Brain microvascular endothelial cell (primary cell): ENCODE measurements at regions not wholly inside any gene's neighbourhood (a gene's known extent, or its start where the extent isn't known, plus 50 kb on each side); places are given as distances from the start of the nearest gene placed in this dataset.

Experiments used
- DNase-seq: peaks from one replicate; pipeline ENCODE4 v3.0.0-alpha.2; 2020
- H3K27ac ChIP-seq: fragments of 250-450 bp; sonication (Bioruptor Pico); 2 replicates; pipeline ENCODE4 v1.5.1; 2020; ENCODE audit warnings: mild to moderate bottlenecking, moderate library complexity
- H3K27me3 ChIP-seq: fragments of 250-450 bp; sonication (Bioruptor Pico); replicated peaks from 2 replicates; pipeline ENCODE4 v1.5.1; 2020; ENCODE audit warnings: mild to moderate bottlenecking
- H3K36me3 ChIP-seq: fragments of 250-450 bp; sonication (Bioruptor Pico); replicated peaks from 2 replicates; pipeline ENCODE4 v1.5.1; 2020; ENCODE audit warnings: mild to moderate bottlenecking
- H3K4me3 ChIP-seq: 2 replicates; pipeline ENCODE4 v1.5.1; 2011; ENCODE audit warnings: low read depth, mild to moderate bottlenecking, control low read depth, low read length, moderate library complexity
- in situ Hi-C: cut with HindIII; loops from 2 replicates; pipeline ENCODE4 v1.10.0; 2017; ENCODE audit warnings: low sequenced_read_pairs, low pct_ligation_motif_present
- TF ChIP-seq, protein P1 (sequence below): IDR thresholded peaks from 2 replicates; pipeline ENCODE4 v1.5.1; 2011; ENCODE audit warnings: low read depth, mild to moderate bottlenecking, moderate library complexity, low read length, control low read depth, inconsistent platforms; ENCODE audit errors: missing control alignments

DNA sequence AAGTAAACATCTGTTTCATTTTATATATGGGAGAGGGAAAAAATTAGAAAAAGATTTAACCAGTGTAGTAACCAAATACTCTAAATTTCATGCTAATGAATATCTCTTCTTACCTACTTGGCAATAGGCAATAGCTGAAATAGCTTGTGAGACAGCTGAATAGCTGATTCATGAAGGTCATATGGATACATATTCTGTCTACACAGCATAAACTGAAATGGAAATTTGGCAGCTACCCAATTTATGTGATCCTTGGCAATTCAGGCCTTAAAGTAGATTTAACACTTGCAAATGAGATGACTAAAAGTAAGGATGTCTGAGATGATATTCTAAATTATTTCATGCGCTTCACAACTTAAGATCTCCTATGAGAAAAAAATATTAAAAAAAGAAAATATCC, 261.2 kb upstream of the SEMA3A start:
- Histone ChIP-seq H3K27ac (no peak overlapping the region), H3K4me3 (no peak overlapping the region), H3K27me3 (no peaks in the 10 kb centered on the region), H3K36me3 (no peaks in the 10 kb centered on the region)
- DNase-seq, result no peak
- TF ChIP-seq, protein P1, sequence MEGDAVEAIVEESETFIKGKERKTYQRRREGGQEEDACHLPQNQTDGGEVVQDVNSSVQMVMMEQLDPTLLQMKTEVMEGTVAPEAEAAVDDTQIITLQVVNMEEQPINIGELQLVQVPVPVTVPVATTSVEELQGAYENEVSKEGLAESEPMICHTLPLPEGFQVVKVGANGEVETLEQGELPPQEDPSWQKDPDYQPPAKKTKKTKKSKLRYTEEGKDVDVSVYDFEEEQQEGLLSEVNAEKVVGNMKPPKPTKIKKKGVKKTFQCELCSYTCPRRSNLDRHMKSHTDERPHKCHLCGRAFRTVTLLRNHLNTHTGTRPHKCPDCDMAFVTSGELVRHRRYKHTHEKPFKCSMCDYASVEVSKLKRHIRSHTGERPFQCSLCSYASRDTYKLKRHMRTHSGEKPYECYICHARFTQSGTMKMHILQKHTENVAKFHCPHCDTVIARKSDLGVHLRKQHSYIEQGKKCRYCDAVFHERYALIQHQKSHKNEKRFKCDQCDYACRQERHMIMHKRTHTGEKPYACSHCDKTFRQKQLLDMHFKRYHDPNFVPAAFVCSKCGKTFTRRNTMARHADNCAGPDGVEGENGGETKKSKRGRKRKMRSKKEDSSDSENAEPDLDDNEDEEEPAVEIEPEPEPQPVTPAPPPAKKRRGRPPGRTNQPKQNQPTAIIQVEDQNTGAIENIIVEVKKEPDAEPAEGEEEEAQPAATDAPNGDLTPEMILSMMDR, result no peak
- in situ Hi-C loops, result no loop called here

- DNase-seq, result no peak
- no peak overlapping the region for H3K27ac ChIP-seq
- in situ Hi-C loops, result no loop called here
- H3K36me3 ChIP-seq, result no peaks in the 10 kb centered on the region
- TF ChIP-seq, protein P1, result no peak
- H3K27me3 ChIP-seq, result no peaks in the 10 kb centered on the region
- H3K4me3 ChIP-seq, result no peak overlapping the region
These were observed 259.8 kb upstream of the SEMA3A start for GRCh38 chr7:84454174-84454959.

DNA sequence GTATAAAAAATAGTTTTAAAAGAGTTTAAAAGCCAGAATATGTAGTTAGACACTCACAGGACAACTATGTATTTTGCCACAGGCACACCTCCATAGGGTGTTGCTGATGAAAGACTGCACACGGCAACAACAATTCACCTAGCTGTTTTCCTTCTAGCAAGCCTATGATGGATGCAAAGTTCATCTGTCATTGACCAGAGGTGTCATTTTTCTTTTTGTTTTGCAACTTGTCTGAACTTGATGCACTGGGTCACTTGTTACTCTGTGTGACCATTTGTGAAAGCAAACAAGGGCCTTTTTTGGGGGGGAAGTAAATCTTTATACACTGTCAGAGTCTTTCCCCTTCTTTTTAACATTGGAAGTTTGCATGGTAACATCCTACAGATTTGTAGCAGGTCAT, 258.0 kb upstream of the SEMA3A start:
- TF ChIP-seq, protein P1, result no peak
- Histone ChIP-seq H3K4me3 (no peak overlapping the region), H3K36me3 (no peaks in the 10 kb centered on the region), H3K27me3 (no peaks in the 10 kb centered on the region), H3K27ac (no peak overlapping the region)
- in situ Hi-C loops, result no loop called here
- DNase-seq, result no peak

DNA sequence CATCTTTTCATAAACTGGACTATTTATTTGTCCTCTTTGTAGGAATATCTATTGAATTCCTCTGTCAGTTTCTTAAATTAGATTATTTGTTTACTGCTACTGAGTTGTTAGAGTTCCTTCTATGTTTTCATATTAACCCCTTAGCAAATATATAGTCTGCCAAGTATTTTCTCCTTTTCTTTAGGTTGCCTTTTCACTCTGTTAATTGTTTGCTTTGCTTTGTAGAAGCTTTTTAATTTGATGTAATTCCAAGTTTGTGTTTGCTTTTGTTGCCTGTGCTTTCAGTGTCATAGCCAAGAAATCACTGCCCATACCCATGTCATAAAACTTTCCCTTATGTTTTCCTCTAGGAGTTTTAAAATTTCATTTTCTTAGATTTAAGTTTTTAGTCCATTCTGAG, 256.2 kb upstream of the SEMA3A start:
- TF ChIP-seq, protein P1, result no peak
- Histone ChIP-seq H3K27ac (no peak overlapping the region), H3K27me3 (no peaks in the 10 kb centered on the region), H3K36me3 (no peaks in the 10 kb centered on the region), H3K4me3 (no peak overlapping the region)
- in situ Hi-C loops, result no loop called here
- DNase-seq, result no peak

DNA sequence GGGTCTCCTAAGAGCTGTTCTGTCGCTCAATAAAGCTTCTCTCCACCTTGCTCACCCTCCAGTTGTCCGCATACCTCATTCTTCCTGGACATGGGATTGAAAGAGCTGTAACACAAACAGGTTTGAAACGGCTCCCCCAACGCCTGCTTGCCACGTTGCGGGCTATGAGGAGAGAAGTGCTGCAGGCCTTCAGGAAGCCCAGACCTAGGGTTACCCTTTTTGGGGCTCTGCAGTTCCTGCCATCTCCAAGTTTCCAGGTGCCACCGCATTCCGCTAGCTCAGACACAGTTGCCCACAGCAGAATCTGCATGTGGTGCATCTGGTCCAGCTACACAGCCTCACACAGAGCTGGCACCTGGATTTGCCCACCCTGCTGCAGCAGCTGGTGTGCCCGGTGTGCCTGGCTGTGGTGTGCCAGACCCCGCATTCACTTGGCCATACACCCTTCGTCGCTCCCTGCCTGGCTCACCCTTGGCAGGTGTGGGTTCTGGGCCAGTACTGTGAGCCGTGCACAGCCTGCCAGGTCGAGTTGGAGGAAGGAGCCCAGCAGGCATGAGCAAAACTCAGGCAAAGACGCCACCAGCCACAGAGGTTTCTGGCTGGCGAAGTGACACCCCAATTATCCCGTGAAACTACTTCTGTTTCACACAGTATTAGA, 253.2 kb upstream of the SEMA3A start:
- DNase-seq, result no peak
- no peaks in the 10 kb centered on the region for H3K36me3 ChIP-seq
- TF ChIP-seq, protein P1, result no peak
- in situ Hi-C loops, result no loop called here
- H3K27me3 ChIP-seq, result no peaks in the 10 kb centered on the region
- no peak overlapping the region for H3K4me3 ChIP-seq
- H3K27ac ChIP-seq, result no peak overlapping the region
